Stomach (tissue), 4 donors: ENCODE measurements at regions not wholly inside any gene's neighbourhood (a gene's known extent, or its start where the extent isn't known, plus 50 kb on each side); places are given as distances from the start of the nearest gene placed in this dataset.

ENCODE experiments used
- POLR2A ChIP-seq, 4 donors: fragments of 450-650 bp; IDR thresholded peaks; one replicate each; pipeline ENCODE4 v1.6.1; 2016; ENCODE audit warnings: antibody characterized with exemption in 4 of 4, control low read depth in 2 of 4, mild to moderate bottlenecking in 1 of 4, moderate library complexity in 1 of 4
- POLR2AphosphoS5 ChIP-seq, 3 donors: sonication (generic); formaldehyde crosslinking; IDR thresholded peaks; one replicate each; pipeline ENCODE4 v1.6.1; 2016; ENCODE audit warnings: antibody characterized with exemption in 3 of 3

- TF ChIP-seq POLR2A (IDR thresholded peaks at IDR 0.05) (no peak), POLR2AphosphoS5 (IDR thresholded peaks at IDR 0.05) (no peak)
Measured at GRCh38 chr9:16325966-16326365, 544.5 kb downstream of the BNC2 start.
